GM12874 (cell line): ENCODE measurements at regions not wholly inside any gene's neighbourhood (a gene's known extent, or its start where the extent isn't known, plus 50 kb on each side); places are given as distances from the start of the nearest gene placed in this dataset.

Experiments
- TF ChIP-seq, protein P1 (sequence below): IDR thresholded peaks from 2 replicates; pipeline ENCODE4 v1.5.1; 2011; ENCODE audit warnings: low read depth, mild to moderate bottlenecking, control low read depth, low read length, moderate library complexity; ENCODE audit not compliant: insufficient read depth

- TF ChIP-seq, protein P1, sequence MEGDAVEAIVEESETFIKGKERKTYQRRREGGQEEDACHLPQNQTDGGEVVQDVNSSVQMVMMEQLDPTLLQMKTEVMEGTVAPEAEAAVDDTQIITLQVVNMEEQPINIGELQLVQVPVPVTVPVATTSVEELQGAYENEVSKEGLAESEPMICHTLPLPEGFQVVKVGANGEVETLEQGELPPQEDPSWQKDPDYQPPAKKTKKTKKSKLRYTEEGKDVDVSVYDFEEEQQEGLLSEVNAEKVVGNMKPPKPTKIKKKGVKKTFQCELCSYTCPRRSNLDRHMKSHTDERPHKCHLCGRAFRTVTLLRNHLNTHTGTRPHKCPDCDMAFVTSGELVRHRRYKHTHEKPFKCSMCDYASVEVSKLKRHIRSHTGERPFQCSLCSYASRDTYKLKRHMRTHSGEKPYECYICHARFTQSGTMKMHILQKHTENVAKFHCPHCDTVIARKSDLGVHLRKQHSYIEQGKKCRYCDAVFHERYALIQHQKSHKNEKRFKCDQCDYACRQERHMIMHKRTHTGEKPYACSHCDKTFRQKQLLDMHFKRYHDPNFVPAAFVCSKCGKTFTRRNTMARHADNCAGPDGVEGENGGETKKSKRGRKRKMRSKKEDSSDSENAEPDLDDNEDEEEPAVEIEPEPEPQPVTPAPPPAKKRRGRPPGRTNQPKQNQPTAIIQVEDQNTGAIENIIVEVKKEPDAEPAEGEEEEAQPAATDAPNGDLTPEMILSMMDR: no peak
Observed at GRCh38 chr1:239896980-239897379, 194.7 kb upstream of the FMN2 start.

DNA sequence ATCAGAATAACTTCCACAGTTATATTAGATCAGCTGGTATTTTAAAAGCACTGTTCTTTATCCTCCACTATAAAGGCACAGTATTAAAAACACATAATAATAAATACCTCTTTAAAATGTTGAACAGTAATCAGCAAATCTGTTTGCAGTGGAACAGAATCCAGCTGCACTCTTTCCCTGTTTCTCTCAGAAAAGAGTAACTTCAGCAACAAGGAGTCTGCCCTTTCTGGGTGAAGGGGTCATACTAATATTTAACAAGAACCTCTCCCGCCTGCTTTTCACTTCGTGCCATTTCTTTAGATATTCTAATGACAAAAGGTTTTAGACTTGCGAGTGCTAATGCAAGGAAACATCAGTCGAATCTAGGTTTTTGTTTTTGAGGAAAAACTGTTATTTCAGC lies 194.2 kb upstream of the FMN2 start:
- TF ChIP-seq, protein P1: no peak

DNA sequence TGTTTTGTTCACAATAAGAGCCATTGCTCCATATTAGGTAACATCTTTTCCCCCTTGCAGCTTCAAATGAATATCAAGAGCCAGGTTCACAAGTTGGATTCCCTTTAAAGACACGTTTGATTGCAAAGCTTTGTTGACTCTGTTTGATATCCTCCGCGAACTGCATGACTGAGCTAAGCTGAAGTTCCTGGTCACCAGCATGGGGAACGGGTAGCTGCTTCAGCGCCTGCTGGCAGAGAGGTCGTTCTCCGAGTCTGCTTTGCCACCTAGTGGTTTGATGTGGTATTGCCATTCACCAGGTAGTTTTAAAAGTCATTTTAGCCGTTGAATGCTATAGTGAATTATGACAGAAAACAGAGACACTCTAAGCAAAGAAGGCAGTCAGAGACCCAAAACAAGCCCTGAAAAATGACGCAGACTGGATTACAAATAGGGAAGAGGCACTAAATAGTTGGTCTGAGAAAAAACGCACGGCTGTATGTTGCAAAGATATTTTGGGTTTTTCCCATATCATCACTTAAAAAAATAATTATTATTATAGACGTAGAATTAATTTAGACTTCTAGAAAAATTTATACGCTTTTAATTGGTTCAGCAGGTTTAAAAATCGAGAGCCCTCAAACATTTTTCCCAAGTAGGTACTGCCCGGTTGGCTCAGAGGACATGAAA lies 193.5 kb upstream of the FMN2 start:
- TF ChIP-seq, protein P1: peak; percentile 86

- TF ChIP-seq, protein P1: no peak
Observed at GRCh38 chr1:239899747-239900146, 191.9 kb upstream of the FMN2 start.

DNA sequence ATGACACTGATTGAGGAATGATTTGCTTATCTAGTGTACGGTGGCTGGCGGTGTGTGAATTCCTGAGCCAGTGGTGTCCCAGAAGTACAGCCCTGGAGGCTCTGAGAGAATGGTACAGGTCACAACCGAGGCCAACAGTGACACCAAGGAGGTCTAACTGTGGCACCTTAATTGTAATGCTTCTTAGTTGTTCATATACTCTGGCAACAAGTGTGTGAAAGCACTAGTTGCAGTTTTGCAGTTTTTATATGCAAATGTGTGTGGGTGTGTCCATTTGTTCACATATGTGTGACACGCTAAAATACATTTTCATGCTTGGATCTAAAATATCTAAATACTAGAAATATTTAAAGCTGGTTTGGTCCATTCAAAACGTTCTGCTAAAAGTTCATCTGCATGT lies 185.3 kb upstream of the FMN2 start:
- TF ChIP-seq, protein P1: no peak

DNA sequence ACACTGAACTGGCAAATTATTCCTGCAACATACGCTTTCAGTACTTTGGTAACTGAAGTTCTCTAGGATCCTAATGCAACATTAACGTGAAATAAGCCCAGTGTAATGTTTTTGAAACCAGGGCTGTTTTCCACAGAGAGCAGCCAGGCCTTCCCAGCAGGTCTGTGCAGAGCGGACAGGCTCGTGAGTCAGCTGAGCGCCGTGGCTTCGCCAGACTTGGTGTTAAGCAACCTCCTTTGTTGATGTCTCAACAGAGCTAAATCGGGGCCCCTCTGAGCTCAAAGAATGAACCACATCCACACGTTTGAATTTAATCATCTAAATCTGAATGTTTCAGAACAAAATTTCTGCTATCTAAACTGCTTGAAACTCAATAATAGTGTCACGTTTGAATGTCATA lies 181.8 kb upstream of the FMN2 start:
- TF ChIP-seq, protein P1: no peak

DNA sequence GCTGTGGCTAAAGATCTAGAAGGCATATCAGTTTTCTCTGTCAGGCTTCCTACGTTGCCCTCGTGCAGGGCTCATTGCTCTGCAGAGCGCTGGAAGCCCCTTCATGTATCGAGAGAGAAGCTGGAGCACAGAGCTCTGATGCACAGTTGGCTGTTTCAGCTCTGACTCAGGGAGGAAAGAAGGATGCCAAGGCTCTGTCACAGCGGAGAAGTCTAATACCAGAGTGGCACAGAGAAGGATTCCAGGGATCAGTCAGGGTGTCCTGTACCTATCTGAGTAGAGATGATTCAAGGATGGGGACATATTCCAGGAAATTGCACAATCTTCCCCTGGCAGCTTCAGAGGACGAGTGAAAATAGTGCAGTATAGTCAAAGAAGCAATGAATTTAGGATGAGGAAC lies 179.2 kb upstream of the FMN2 start:
- TF ChIP-seq, protein P1: no peak

GRCh38 chr1:239913141-239913585 lies 178.5 kb upstream of the FMN2 start:
- TF ChIP-seq, protein P1: no peak
